GM12875 (cell line): ENCODE measurements at regions not wholly inside any gene's neighbourhood (a gene's known extent, or its start where the extent isn't known, plus 50 kb on each side); places are given as distances from the start of the nearest gene placed in this dataset.

Experiments
- H3K4me3 ChIP-seq: one replicate; pipeline ENCODE4 v1.5.1; 2011; ENCODE audit warnings: low read depth, low read length, control low read depth
- CTCF ChIP-seq: IDR thresholded peaks from 2 replicates; pipeline ENCODE4 v1.5.1; 2011; ENCODE audit warnings: low read depth, mild to moderate bottlenecking, control low read depth, inconsistent platforms, low read length, moderate library complexity, borderline replicate concordance; ENCODE audit not compliant: insufficient read depth

- no peak for TF ChIP-seq CTCF
- H3K4me3 ChIP-seq = no peak overlapping the region
Measured at GRCh38 chr3:174720717-174721116, 138.4 kb upstream of the NAALADL2 start.

GRCh38 chr3:174725303-174725702 is 133.8 kb upstream of the NAALADL2 start:
- no peak for TF ChIP-seq CTCF
- no peak overlapping the region for H3K4me3 ChIP-seq

- no peak overlapping the region for H3K4me3 ChIP-seq
- TF ChIP-seq CTCF = no peak
Measured at GRCh38 chr3:174737966-174738365, 121.2 kb upstream of the NAALADL2 start.

GRCh38 chr3:174749143-174749542 is 110.0 kb upstream of the NAALADL2 start:
- TF ChIP-seq CTCF = no peak
- no peak overlapping the region for H3K4me3 ChIP-seq

GRCh38 chr3:174755833-174756829 is 103.0 kb upstream of the NAALADL2 start:
- no peak for TF ChIP-seq CTCF
- no peak overlapping the region for H3K4me3 ChIP-seq

GRCh38 chr3:174758943-174759342 is 100.2 kb upstream of the NAALADL2 start:
- H3K4me3 ChIP-seq = no peak overlapping the region
- no peak for TF ChIP-seq CTCF

- TF ChIP-seq CTCF = no peak
- no peak overlapping the region for H3K4me3 ChIP-seq
Measured at GRCh38 chr3:174767406-174767805, 91.7 kb upstream of the NAALADL2 start.
